ENCODE measurements at regions not wholly inside any gene's neighbourhood (a gene's known extent, or its start where the extent isn't known, plus 50 kb on each side); places are given as distances from the start of the nearest gene placed in this dataset.

DNA sequence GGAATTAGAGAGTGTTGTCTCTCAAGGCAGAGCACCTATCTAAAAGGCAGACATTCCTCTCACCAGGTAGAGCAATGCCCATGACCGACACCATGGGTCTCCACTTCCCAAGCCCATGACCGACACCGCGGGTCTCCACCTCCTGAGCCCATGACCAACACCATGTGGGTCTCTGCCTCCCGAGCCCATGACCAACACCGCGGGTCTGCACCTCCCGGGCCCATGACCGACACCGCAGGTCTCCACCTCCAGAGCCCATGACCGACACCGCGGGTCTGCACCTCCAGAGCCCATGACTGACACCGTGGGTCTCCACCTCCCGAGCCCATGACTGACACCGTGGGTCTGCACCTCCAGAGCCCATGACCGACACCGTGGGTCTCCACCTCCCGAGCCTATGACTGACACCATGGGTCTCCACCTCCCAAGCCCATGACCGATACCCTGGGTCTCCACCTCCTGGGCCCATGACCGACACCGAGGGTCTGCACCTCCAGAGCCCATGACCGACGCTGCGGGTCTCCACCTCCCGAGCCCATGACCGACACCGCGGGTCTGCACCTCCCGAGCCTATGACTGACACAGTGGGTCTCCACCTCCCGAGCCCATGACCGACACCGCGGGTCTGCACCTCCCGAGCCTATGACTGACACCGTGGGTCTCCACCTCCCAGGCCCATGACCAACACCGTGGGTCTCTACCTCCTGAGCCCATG, 262.4 kb upstream of the SALL3 start:
- H3K4me1 ChIP-seq (ENCODE audit: insufficient read depth, insufficient read length): peaks cover 5% of the 10 kb centered on the region
- no peaks in the 10 kb centered on the region for H3K36me3 ChIP-seq (ENCODE audit: insufficient read depth, insufficient read length, low read length)
- H3K4me3 ChIP-seq (ENCODE audit: insufficient read length, low read depth): no peak overlapping the region
- H3K9me3 ChIP-seq (ENCODE audit: insufficient read depth, low read length): no peaks in the 10 kb centered on the region
- H3K9ac ChIP-seq (ENCODE audit: insufficient read length, low read depth): no peak overlapping the region
- peaks cover 3% of the 10 kb centered on the region for H3K27me3 ChIP-seq (ENCODE audit: insufficient read depth, insufficient read length)
- no peak for DNase-seq (ENCODE audit: low read depth, low spot score)
- no peak for TF ChIP-seq SUZ12 (IDR thresholded peaks at IDR 0.05; ENCODE audit: extremely low read depth, insufficient read depth, insufficient read length)
- TF ChIP-seq ZNF274 (IDR thresholded peaks at IDR 0.05; ENCODE audit: low read depth, low read length): no peak
- TF ChIP-seq YY1 (IDR thresholded peaks at IDR 0.05; ENCODE audit: insufficient read depth, insufficient read length): no peak

DNA sequence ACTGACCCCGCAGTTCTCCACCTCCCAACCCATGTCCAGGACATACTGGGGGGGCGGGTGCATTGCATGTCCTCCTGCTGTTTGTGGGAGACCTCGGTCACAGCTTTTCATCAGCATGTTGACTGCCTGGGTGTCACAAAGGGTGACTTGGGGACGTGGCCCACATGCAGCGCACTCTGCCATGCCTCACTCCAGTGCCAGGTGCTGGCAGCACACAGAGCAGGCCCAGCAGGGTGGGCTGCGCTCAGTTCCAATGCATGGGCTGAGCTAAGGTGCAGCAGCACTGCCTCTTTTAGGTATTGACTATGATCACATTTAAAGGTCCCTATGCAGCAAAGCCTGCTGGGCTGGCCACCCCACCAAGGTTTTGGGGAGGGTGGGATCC, 261.9 kb upstream of the SALL3 start:
- peaks cover 3% of the 10 kb centered on the region for H3K27me3 ChIP-seq (ENCODE audit: insufficient read depth, insufficient read length)
- peaks cover 5% of the 10 kb centered on the region for H3K4me1 ChIP-seq (ENCODE audit: insufficient read depth, insufficient read length)
- H3K9ac ChIP-seq (ENCODE audit: insufficient read length, low read depth): no peak overlapping the region
- H3K4me3 ChIP-seq (ENCODE audit: insufficient read length, low read depth): no peak overlapping the region
- H3K36me3 ChIP-seq (ENCODE audit: insufficient read depth, insufficient read length, low read length): no peaks in the 10 kb centered on the region
- H3K9me3 ChIP-seq (ENCODE audit: insufficient read depth, low read length): no peaks in the 10 kb centered on the region
- TF ChIP-seq SUZ12 (IDR thresholded peaks at IDR 0.05; ENCODE audit: extremely low read depth, insufficient read depth, insufficient read length): no peak
- no peak for TF ChIP-seq ZNF274 (IDR thresholded peaks at IDR 0.05; ENCODE audit: low read depth, low read length)
- DNase-seq (ENCODE audit: low read depth, low spot score): no peak

- Histone ChIP-seq H3K9ac (ENCODE audit: insufficient read length, low read depth) (no peak overlapping the region), H3K36me3 (ENCODE audit: insufficient read depth, insufficient read length, low read length) (no peaks in the 10 kb centered on the region), H3K9me3 (ENCODE audit: insufficient read depth, low read length) (no peaks in the 10 kb centered on the region), H3K4me3 (ENCODE audit: insufficient read length, low read depth) (no peak overlapping the region), H3K27me3 (ENCODE audit: insufficient read depth, insufficient read length) (no peaks in the 10 kb centered on the region), H3K4me1 (ENCODE audit: insufficient read depth, insufficient read length) (peaks cover 5% of the 10 kb centered on the region)
- no peak for DNase-seq (ENCODE audit: low read depth, low spot score)
- TF ChIP-seq ZNF274 (IDR thresholded peaks at IDR 0.05; ENCODE audit: low read depth, low read length) (no peak), SUZ12 (IDR thresholded peaks at IDR 0.05; ENCODE audit: extremely low read depth, insufficient read depth, insufficient read length) (no peak), YY1 (IDR thresholded peaks at IDR 0.05; ENCODE audit: insufficient read depth, insufficient read length) (no peak)
Measured at GRCh38 chr18:78719821-78720220, 259.8 kb upstream of the SALL3 start.

DNA sequence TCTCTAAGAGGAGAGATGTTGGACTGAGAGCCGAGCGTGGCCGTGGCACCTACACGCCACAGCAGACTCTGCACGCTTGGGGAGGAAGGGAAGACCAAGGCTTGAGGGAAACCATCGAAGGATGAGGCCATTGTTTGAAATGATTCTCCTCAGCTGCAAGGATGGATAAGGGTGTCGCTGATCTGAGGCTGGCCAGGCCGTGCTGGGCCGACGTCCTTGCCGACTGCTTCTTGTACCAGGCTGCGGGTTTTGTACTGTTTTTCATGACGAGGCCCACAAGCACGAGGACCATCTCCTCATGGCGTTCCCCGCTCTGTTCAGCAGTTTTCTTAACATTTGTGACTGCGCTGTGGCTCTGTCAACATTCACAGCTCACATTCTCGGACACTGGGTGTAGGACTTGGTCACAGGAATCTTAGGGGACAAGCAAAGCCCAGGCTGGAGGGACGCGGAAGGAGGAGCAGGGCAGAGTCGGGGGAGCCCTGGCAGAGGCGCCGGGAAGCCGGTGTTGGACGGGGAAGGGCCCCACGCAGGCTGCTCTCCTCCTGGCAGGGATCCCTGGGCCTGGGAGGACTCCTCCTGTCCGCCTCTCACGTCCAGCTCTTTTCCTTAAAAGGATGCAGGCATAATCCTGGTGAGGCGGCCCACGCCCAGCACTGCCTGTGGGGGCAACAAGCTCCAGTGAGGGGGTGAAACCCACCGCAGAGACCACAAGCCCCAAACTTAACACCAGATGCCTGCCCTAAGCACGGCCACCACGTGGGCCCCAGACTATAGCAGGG, 259.0 kb upstream of the SALL3 start:
- H3K36me3 ChIP-seq (ENCODE audit: insufficient read depth, insufficient read length, low read length): no peaks in the 10 kb centered on the region
- H3K4me3 ChIP-seq (ENCODE audit: insufficient read length, low read depth): no peak overlapping the region
- DNase-seq (ENCODE audit: low read depth, low spot score): no peak
- no peaks in the 10 kb centered on the region for H3K27me3 ChIP-seq (ENCODE audit: insufficient read depth, insufficient read length)
- TF ChIP-seq YY1 (IDR thresholded peaks at IDR 0.05; ENCODE audit: insufficient read depth, insufficient read length): no peak
- no peak overlapping the region for H3K9ac ChIP-seq (ENCODE audit: insufficient read length, low read depth)
- H3K9me3 ChIP-seq (ENCODE audit: insufficient read depth, low read length): no peaks in the 10 kb centered on the region
- peaks cover 5% of the 10 kb centered on the region for H3K4me1 ChIP-seq (ENCODE audit: insufficient read depth, insufficient read length)

GRCh38 chr18:78721238-78721875, 258.3 kb upstream of the SALL3 start:
- TF ChIP-seq YY1 (IDR thresholded peaks at IDR 0.05; ENCODE audit: insufficient read depth, insufficient read length) (no peak), ZNF274 (IDR thresholded peaks at IDR 0.05; ENCODE audit: low read depth, low read length) (no peak), SUZ12 (IDR thresholded peaks at IDR 0.05; ENCODE audit: extremely low read depth, insufficient read depth, insufficient read length) (no peak)
- peak overlapping the region; percentile 13 for H3K9ac ChIP-seq (ENCODE audit: insufficient read length, low read depth)
- no peak for DNase-seq (ENCODE audit: low read depth, low spot score)
- H3K4me3 ChIP-seq (ENCODE audit: insufficient read length, low read depth): no peak overlapping the region
- H3K36me3 ChIP-seq (ENCODE audit: insufficient read depth, insufficient read length, low read length): no peaks in the 10 kb centered on the region
- H3K27me3 ChIP-seq (ENCODE audit: insufficient read depth, insufficient read length): no peaks in the 10 kb centered on the region
- peaks cover 5% of the 10 kb centered on the region for H3K4me1 ChIP-seq (ENCODE audit: insufficient read depth, insufficient read length)
- H3K9me3 ChIP-seq (ENCODE audit: insufficient read depth, low read length): no peaks in the 10 kb centered on the region

DNA sequence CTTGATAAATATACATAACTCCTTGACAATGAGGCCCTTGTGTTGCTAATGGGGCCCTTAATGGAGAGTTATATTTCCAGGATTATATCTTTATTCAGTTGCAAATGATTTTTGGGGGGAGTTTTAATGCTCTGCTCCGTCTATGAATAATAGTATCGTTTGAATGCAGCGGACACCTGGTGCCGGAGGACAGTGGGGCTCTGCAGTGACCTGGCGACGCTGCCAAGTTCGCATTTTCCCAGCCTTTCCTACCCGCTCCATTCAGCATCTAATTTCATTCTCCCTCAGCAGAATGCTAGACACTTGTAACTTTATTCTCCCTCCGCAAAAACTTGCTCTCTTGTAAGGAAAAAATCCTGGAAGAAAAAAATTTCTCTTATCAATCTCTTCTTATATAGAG, 257.6 kb upstream of the SALL3 start:
- Histone ChIP-seq H3K4me3 (ENCODE audit: insufficient read length, low read depth) (no peak overlapping the region), H3K9me3 (ENCODE audit: insufficient read depth, low read length) (no peaks in the 10 kb centered on the region), H3K27me3 (ENCODE audit: insufficient read depth, insufficient read length) (no peaks in the 10 kb centered on the region), H3K36me3 (ENCODE audit: insufficient read depth, insufficient read length, low read length) (no peaks in the 10 kb centered on the region), H3K4me1 (ENCODE audit: insufficient read depth, insufficient read length) (peaks cover 5% of the 10 kb centered on the region), H3K9ac (ENCODE audit: insufficient read length, low read depth) (no peak overlapping the region)
- DNase-seq (ENCODE audit: low read depth, low spot score): no peak
- no peak for TF ChIP-seq ZNF274 (IDR thresholded peaks at IDR 0.05; ENCODE audit: low read depth, low read length)
- no peak for TF ChIP-seq YY1 (IDR thresholded peaks at IDR 0.05; ENCODE audit: insufficient read depth, insufficient read length)
- no peak for TF ChIP-seq SUZ12 (IDR thresholded peaks at IDR 0.05; ENCODE audit: extremely low read depth, insufficient read depth, insufficient read length)

GRCh38 chr18:78722386-78722785, 257.2 kb upstream of the SALL3 start:
- no peaks in the 10 kb centered on the region for H3K36me3 ChIP-seq (ENCODE audit: insufficient read depth, insufficient read length, low read length)
- H3K9me3 ChIP-seq (ENCODE audit: insufficient read depth, low read length): no peaks in the 10 kb centered on the region
- no peak for TF ChIP-seq YY1 (IDR thresholded peaks at IDR 0.05; ENCODE audit: insufficient read depth, insufficient read length)
- TF ChIP-seq SUZ12 (IDR thresholded peaks at IDR 0.05; ENCODE audit: extremely low read depth, insufficient read depth, insufficient read length): no peak
- TF ChIP-seq ZNF274 (IDR thresholded peaks at IDR 0.05; ENCODE audit: low read depth, low read length): no peak
- peaks cover 5% of the 10 kb centered on the region for H3K4me1 ChIP-seq (ENCODE audit: insufficient read depth, insufficient read length)
- no peaks in the 10 kb centered on the region for H3K27me3 ChIP-seq (ENCODE audit: insufficient read depth, insufficient read length)
- no peak for DNase-seq (ENCODE audit: low read depth, low spot score)
- no peak overlapping the region for H3K9ac ChIP-seq (ENCODE audit: insufficient read length, low read depth)
- no peak overlapping the region for H3K4me3 ChIP-seq (ENCODE audit: insufficient read length, low read depth)
